Hepatocyte (in vitro differentiated cells): ENCODE measurements at regions not wholly inside any gene's neighbourhood (a gene's known extent, or its start where the extent isn't known, plus 50 kb on each side); places are given as distances from the start of the nearest gene placed in this dataset.

Source experiments
- DNase-seq: peaks from one replicate; pipeline ENCODE4 v3.0.0-alpha.2; 2016; ENCODE audit warnings: low spot score
- H2AFZ ChIP-seq: fragments of 200-600 bp; sonication (generic); 2 replicates; pipeline ENCODE4 v1.6.0; 2016; ENCODE audit warnings: antibody characterized with exemption, mild to moderate bottlenecking
- H3K27ac ChIP-seq: fragments of 200-600 bp; sonication (generic); 2 replicates; pipeline ENCODE4 v1.5.1; 2016; ENCODE audit warnings: mild to moderate bottlenecking
- H3K27me3 ChIP-seq: fragments of 200-600 bp; sonication (generic); 2 replicates; pipeline ENCODE4 v1.6.1; 2016
- H3K36me3 ChIP-seq: fragments of 200-600 bp; sonication (generic); replicated peaks from 2 replicates; pipeline ENCODE4 v1.5.1; 2016; ENCODE audit warnings: low read depth; ENCODE audit not compliant: insufficient read depth
- H3K4me1 ChIP-seq: fragments of 200-600 bp; sonication (generic); 2 replicates; pipeline ENCODE4 v1.5.1; 2016; ENCODE audit warnings: mild to moderate bottlenecking, moderate library complexity; ENCODE audit not compliant: insufficient read depth
- H3K4me2 ChIP-seq: fragments of 200-600 bp; sonication (generic); 2 replicates; pipeline ENCODE4 v1.6.0; 2016
- H3K4me3 ChIP-seq: fragments of 200-600 bp; sonication (generic); 2 replicates; pipeline ENCODE4 v1.5.1; 2016; ENCODE audit warnings: mild to moderate bottlenecking
- H3K79me2 ChIP-seq: fragments of 200-600 bp; sonication (generic); 2 replicates; pipeline ENCODE4 v1.6.0; 2017; ENCODE audit warnings: mild to moderate bottlenecking
- H3K9me2 ChIP-seq: fragments of 200-600 bp; sonication (generic); replicated peaks from 2 replicates; pipeline ENCODE4 v1.6.0; 2017; ENCODE audit warnings: mild to moderate bottlenecking; ENCODE audit not compliant: insufficient read depth
- H3K9me3 ChIP-seq: fragments of 200-600 bp; sonication (generic); 2 replicates; pipeline ENCODE4 v1.5.1; 2016; ENCODE audit warnings: low read depth, mild to moderate bottlenecking
- H4K20me1 ChIP-seq: fragments of 200-600 bp; sonication (generic); 2 replicates; pipeline ENCODE4 v1.6.0; 2016; ENCODE audit warnings: mild to moderate bottlenecking; ENCODE audit not compliant: insufficient read depth, poor library complexity, severe bottlenecking
- CTCF ChIP-seq: fragments of 200-600 bp; sonication (generic); IDR thresholded peaks from 2 replicates; pipeline ENCODE4 v1.5.1; 2016; ENCODE audit warnings: antibody characterized with exemption, mild to moderate bottlenecking; ENCODE audit not compliant: poor library complexity
- EZH2 ChIP-seq: fragments of 200-600 bp; sonication (generic); IDR thresholded peaks from 2 replicates; pipeline ENCODE4 v1.6.1; 2016; ENCODE audit warnings: antibody characterized with exemption, mild to moderate bottlenecking, borderline replicate concordance
- EZH2phosphoT487 ChIP-seq: fragments of 200-600 bp; sonication (generic); IDR thresholded peaks from one replicate; pipeline ENCODE4 v1.6.1; 2018; ENCODE audit warnings: antibody characterized with exemption, mild to moderate bottlenecking, low read depth, moderate library complexity; ENCODE audit not compliant: unreplicated experiment, severe bottlenecking
- WGBS: methylation state at CpG from one replicate; pipeline ENCODE4 v1.1.6; 2016; ENCODE audit warnings: low lambda C conversion rate; ENCODE audit errors: missing lambda C conversion rate; 5-methylcytosine and 5-hydroxymethylcytosine counted together

GRCh38 chr7:36080843-36081242, 72.2 kb upstream of the EEPD1 start:
- Histone ChIP-seq H2AFZ (no peak overlapping the region), H3K36me3 (no peaks in the 10 kb centered on the region), H3K27ac (no peak overlapping the region), H4K20me1 (no peaks in the 10 kb centered on the region), H3K79me2 (no peaks in the 10 kb centered on the region), H3K9me2 (no peaks in the 10 kb centered on the region), H3K9me3 (no peaks in the 10 kb centered on the region), H3K4me3 (no peak overlapping the region), H3K4me1 (no peaks in the 10 kb centered on the region), H3K27me3 (no peaks in the 10 kb centered on the region), H3K4me2 (no peak overlapping the region)
- TF ChIP-seq CTCF, result no peak
- 91% methylated on average over 5 of the region's 5 CpGs for WGBS
- no peak for DNase-seq

GRCh38 chr7:36082216-36082615, 70.8 kb upstream of the EEPD1 start:
- Histone ChIP-seq H3K4me1 (no peaks in the 10 kb centered on the region), H3K79me2 (no peaks in the 10 kb centered on the region), H3K27ac (no peak overlapping the region), H3K9me2 (no peaks in the 10 kb centered on the region), H3K4me2 (no peak overlapping the region), H3K27me3 (no peaks in the 10 kb centered on the region), H4K20me1 (no peaks in the 10 kb centered on the region), H2AFZ (no peak overlapping the region), H3K36me3 (no peaks in the 10 kb centered on the region), H3K4me3 (no peak overlapping the region), H3K9me3 (no peaks in the 10 kb centered on the region)
- no peak for DNase-seq
- 95% methylated on average over 4 of the region's 4 CpGs for WGBS
- TF ChIP-seq EZH2 (no peak), CTCF (no peak), EZH2phosphoT487 (no peak)

GRCh38 chr7:36082910-36083309, 70.1 kb upstream of the EEPD1 start:
- Histone ChIP-seq H3K4me2 (no peak overlapping the region), H3K9me3 (no peaks in the 10 kb centered on the region), H3K27ac (no peak overlapping the region), H2AFZ (no peak overlapping the region), H3K27me3 (no peaks in the 10 kb centered on the region), H3K79me2 (no peaks in the 10 kb centered on the region), H3K4me3 (no peak overlapping the region), H3K9me2 (no peaks in the 10 kb centered on the region), H3K36me3 (no peaks in the 10 kb centered on the region), H3K4me1 (no peaks in the 10 kb centered on the region), H4K20me1 (no peaks in the 10 kb centered on the region)
- no peak for DNase-seq
- WGBS, result 79% methylated on average over 3 of the region's 5 CpGs
- no peak for TF ChIP-seq CTCF
- TF ChIP-seq EZH2, result no peak
- no peak for TF ChIP-seq EZH2phosphoT487
